GM23338 (cell line): ENCODE measurements at regions not wholly inside any gene's neighbourhood (a gene's known extent, or its start where the extent isn't known, plus 50 kb on each side); places are given as distances from the start of the nearest gene placed in this dataset.

Source experiments
- CREB1 ChIP-seq: fragments of 250-450 bp; sonication (Bioruptor Pico); IDR thresholded peaks from 2 replicates; pipeline ENCODE4 v1.5.0; 2020; ENCODE audit warnings: low read depth, mild to moderate bottlenecking, moderate library complexity
- CTCF ChIP-seq, 2 experiments: fragments of 200-600 bp in 1 of 2; sonication (generic) in 1 of 2; conservative IDR thresholded peaks; 2 replicates each; pipeline versions ENCODE4 v1.5.1 to v1.6.1; 2016 to 2017; ENCODE audit warnings: antibody characterized with exemption in 2 of 2, low read depth in 2 of 2, mild to moderate bottlenecking in 2 of 2, moderate library complexity in 1 of 2
- ETS1 ChIP-seq: IDR thresholded peaks from 2 replicates; pipeline ENCODE4 v1.6.1; 2016; ENCODE audit warnings: antibody characterized with exemption
- EZH2 ChIP-seq: fragments of 200-600 bp; sonication (generic); IDR thresholded peaks from one replicate; pipeline ENCODE4 v1.8.0; 2017; ENCODE audit warnings: antibody characterized with exemption, mild to moderate bottlenecking, low read depth; ENCODE audit not compliant: unreplicated experiment
- EZH2phosphoT487 ChIP-seq: fragments of 200-600 bp; sonication (generic); IDR thresholded peaks from one replicate; pipeline ENCODE4 v1.8.1; 2018; ENCODE audit warnings: antibody characterized with exemption; ENCODE audit not compliant: unreplicated experiment
- JUNB ChIP-seq: IDR thresholded peaks from one replicate; pipeline ENCODE4 v1.6.1; 2016; ENCODE audit warnings: antibody characterized with exemption; ENCODE audit not compliant: unreplicated experiment
- POLR2AphosphoS5 ChIP-seq: IDR thresholded peaks from 2 replicates; pipeline ENCODE4 v1.6.1; 2016; ENCODE audit warnings: antibody characterized with exemption, low read depth
- REST ChIP-seq: IDR thresholded peaks from one replicate; pipeline ENCODE4 v1.6.1; 2018; ENCODE audit warnings: antibody characterized with exemption; ENCODE audit not compliant: unreplicated experiment
- ZNF114 ChIP-seq: fragments of 250-450 bp; sonication (Bioruptor Pico); IDR thresholded peaks from 2 replicates; pipeline ENCODE4 v1.5.0; 2020; ENCODE audit warnings: mild to moderate bottlenecking, moderate library complexity
- ZNF331 ChIP-seq: fragments of 250-450 bp; sonication (Bioruptor Pico); IDR thresholded peaks from 2 replicates; pipeline ENCODE4 v1.5.0; 2020; ENCODE audit warnings: low read depth, mild to moderate bottlenecking, moderate library complexity

DNA sequence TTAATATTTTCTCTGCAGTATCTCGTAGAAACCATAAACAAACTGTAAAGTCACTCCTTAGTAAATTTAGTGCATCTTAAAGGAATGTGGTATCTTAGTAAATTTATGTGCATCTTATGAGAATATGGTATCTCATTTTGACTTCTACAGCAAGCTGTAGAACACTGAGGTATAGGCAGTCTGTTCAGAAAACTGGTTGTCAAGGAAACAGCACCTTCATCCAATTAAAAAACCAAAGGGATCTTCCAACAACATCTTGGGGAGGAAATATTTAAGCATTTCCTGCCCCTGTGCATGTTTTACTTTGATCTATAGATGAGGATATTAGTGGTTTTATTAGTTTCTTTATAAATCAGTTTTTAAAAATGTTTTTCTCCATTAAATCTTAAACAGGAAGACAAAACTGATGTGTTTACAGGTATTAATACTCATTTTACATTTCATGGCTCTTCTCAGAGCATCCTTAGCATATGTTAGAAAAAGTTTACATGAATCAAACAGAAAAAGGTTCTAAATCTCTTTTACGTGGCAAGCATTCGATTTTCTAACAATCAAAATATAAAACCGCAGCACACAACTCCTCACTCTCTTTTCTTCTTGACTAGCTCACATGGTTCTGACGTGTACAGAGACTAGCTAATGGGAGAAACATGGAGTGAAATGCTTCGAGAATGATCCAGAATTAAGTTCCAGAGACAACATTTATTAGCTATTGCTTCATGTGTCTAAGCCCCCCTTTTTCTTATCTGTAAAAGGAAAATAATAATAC is 668.8 kb downstream of the PTPRC start:
- TF ChIP-seq ETS1 = no peak
- no peak for TF ChIP-seq REST
- TF ChIP-seq CTCF (conservative IDR thresholded peaks at IDR 0.05; ENCODE audit: low read depth in 2 of 2) = no peak
- TF ChIP-seq POLR2AphosphoS5 = no peak
- TF ChIP-seq EZH2phosphoT487 = no peak
- TF ChIP-seq JUNB = no peak
- no peak for TF ChIP-seq ZNF114
- TF ChIP-seq EZH2 = no peak
- TF ChIP-seq CREB1 (CRISPR knock-in tag) = no peak
- no peak for TF ChIP-seq ZNF331 (CRISPR knock-in tag)
